HG02759 (cell line): ENCODE measurements at regions not wholly inside any gene's neighbourhood (a gene's known extent, or its start where the extent isn't known, plus 50 kb on each side); places are given as distances from the start of the nearest gene placed in this dataset.
"Not testable (repeated sequence)": the region's sequence is repeated elsewhere in the genome, so short reads cannot be mapped to it uniquely, and the experiment has no call there.

ENCODE experiments used
- ATAC-seq: cut with Tn5 transposase; IDR thresholded peaks from one replicate; pipeline ENCODE4 v1.9.1; 2021; ENCODE audit warnings: mild to moderate bottlenecking, moderate library complexity; ENCODE audit not compliant: unreplicated experiment

DNA sequence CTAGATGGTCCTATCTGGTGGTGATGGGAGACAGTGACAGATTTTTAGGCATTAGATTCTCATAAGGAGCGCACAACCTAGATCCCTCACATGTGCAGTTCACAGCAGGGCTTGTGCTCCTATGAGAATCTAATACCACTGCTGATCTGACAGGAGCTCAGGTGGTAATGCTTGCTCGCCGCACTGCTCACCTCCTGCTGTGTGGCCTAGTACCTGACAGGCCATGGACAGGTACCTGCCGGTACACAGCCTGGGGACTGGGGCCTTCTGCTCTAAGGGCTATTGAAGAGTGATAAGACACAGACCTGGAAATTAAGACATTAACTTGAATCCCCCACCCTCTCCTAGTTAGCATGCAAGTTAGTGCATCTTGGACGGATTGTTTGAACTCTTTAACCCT lies 64.4 kb downstream of the KLRB1 start:
- not testable (repeated sequence) for ATAC-seq

DNA sequence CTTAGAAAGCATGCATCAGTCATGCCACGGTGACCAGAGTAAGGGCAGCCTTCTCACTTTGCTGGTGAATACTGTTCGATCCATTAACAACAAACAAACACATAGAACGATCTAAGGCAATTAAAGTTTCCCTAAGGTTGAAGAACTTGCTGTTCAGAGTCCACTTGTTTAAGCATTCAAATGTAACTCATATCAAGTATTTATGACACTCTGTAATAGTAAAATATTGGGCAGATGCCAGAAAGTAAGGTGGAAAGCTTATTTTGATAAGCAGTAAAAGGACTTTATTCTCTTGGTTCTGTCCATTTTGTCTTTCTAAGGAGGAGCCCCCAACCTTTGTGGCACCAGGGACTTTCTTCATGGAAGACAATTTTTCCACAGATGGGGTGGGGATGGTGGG lies 64.9 kb downstream of the KLRB1 start:
- not testable (repeated sequence) for ATAC-seq

DNA sequence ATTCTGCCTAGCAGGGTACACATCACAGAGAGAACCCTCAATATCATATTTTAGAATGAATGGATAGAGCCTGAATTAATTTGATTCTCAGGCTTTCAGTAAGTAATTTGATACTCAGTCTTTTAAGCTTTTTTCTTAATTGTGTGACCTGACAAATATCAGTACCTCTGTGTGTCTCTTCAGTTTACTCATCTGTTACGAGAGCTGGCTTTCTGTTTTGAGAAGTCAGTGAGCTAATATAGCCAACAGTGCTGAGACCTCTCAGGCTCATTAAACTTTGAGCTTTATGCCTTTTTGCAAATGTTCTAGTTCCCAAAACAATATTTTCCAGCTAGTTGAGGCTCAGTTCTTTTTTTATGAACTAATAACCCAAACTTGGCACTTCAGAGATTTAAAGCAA lies 91.8 kb downstream of the KLRB1 start:
- not testable (repeated sequence) for ATAC-seq

DNA sequence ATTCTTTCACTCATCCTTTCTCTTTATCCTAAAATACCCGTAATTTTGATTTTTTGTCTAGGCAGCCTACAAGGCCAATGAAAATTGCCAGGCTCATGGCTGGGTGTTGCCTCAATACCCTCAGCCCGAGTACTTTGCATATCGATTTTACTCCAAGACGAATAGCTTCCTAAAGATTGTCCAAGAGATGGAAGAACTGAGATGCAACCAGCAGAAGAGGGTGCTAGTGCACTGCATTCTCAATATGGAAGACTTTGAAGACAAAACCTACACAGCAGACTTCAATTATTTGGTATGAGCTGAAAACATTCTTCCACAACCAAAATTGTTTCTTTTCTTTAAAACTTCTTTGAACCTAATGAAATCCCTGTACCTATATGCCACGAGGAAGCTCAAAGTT lies 95.0 kb downstream of the KLRB1 start:
- not testable (repeated sequence) for ATAC-seq

DNA sequence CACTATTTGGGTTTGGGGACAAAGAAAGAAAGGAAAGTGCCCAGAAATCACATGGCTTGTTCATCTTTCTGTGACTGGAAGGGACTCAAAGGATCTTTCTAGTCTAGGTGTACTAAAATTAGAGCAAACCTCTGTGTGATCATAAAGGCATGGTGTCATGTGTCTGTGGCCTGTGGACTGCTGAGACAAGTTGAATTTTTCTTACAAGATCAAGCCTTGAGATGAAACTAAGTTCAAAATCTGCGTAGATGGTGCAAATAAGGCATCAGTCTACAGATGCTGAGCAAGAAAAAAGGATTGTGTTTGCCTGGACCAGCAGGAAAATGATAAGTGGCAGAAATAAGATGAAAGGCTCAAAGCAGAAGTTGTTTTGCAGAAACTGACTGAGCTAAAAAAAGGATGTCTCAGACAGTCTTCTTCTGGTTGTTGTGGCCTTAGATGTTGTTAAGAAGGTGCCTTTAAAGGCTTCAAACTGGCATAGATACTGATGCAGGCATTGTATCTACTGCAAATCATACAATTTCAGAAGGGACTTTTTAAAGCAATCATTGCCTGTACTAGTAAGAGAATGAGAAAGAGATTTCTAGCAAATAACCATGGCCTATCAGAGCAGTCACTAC lies 97.2 kb downstream of the KLRB1 start:
- not testable (repeated sequence) for ATAC-seq

DNA sequence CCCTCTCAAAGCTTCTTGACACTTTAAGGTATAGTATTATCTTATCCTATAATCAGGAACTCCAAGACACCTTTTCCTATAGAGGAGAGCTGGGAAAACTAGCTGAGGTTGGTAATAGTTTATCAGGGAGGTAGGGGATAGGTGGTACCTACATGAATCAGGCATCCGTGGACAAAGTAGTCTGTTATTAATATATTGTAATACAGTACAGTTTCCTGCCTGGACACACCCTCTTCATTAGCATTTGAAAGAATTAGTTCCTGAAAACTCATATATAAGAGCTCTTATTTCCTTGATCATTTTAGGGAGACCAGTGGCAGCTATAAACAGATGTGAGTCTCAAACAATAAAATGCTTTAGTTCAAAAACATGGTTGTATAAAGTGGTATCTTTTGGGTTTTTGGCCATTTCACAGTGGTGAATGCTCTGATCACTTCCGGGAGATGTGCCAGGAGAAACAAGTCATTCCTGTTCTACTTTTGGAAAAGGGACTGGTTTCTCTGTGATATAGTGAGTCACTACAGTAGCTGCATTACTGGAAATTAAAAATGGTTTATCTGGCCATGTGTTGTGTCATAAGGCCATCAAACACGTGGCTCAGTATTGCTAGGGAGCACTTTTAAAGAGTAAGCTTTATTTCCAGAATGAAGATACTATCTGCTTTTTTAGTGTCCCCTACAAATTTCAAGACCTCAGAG lies 98.1 kb downstream of the KLRB1 start:
- ATAC-seq, result no peak

DNA sequence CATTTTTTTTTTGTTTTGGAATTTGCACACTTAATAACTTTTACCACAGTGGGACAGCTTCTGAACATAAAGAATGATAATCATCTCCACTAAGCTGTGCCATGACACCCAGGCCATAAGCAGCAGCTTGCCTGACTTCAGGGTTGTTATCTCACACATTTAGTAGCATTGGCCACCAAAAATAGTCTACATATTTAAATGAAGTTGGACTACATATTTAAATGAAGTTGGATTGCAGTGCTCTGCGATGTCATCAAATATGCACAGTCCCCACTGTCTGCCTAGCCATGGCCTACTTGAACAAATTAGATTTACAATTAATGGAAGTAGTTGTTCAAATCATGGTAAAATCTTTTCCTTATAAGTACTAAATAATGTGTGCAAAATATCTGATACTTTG lies 101.0 kb downstream of the KLRB1 start:
- ATAC-seq, result no peak

DNA sequence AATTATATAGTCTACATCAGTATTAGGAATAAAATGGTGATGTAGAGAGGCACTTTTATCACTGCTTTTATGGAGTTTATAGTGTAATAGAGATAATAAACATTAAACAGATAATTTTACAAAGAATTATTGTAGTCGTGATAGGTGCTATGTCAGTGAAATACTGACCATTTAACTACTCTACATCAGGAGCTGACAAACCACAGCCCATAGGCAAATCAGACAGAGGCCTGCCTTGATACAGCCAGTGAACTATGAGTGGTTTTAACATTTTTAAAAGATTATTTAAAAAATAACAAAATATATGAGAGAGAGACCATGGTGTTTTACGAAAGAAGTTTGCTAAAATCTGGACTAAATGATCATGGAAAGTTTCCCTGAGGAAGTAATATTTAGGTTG lies 104.3 kb downstream of the KLRB1 start:
- not testable (repeated sequence) for ATAC-seq

DNA sequence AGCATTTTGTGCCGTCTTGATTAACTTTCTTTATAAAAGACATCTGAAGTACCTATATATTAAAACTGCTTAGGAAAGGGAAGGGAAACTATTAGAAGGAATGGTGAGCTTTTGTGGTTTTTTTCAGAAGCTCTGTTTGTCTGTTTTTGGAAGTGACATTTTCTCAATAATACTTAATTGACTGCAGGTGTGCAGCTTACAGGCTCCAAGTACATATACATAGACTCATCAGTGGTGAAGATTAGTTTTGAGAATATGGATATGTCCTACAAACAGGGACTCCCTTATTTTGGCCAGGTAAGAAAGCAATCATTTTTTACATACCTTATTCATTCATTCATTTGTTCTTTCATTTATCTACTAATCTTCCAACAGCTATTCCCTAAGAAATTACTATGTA lies 104.9 kb downstream of the KLRB1 start:
- ATAC-seq, result not testable (repeated sequence)

DNA sequence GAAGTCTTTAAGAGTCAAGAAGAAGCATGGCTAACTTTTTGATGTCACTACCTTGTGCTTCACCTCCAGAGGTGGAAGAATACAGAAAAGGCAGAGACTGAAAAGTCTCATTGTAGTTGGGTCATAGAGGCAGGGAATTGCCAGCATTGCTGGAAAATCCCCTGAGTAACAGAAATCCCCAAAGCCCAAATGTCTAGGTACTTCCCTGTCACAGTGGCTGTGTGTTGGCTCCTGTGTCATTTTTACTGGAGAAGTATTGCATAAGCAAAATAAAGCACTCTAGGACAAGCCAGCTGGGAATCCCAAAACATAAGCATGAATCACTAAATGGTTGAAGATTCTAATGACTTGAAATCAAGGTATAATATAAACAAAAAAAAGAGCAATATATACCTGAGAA lies 114.4 kb downstream of the KLRB1 start:
- not testable (repeated sequence) for ATAC-seq

DNA sequence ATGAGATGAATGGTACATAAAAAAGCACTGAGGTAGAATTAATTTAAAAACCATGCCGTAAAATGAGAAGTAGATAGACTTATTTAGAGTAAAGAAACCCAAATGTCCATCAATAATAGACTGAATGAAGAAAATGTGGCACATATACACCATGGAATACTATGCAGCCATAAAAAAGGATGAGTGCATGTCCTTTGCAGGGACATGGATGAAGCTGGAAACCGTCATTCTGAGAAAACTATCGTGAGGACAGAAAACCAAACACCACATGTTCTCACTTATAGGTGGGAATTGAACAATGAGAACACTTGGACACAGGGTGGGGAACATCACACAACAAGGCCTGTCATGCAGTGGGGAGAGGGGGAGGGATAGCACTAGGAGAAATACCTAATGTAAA lies 126.4 kb downstream of the KLRB1 start:
- not testable (repeated sequence) for ATAC-seq

DNA sequence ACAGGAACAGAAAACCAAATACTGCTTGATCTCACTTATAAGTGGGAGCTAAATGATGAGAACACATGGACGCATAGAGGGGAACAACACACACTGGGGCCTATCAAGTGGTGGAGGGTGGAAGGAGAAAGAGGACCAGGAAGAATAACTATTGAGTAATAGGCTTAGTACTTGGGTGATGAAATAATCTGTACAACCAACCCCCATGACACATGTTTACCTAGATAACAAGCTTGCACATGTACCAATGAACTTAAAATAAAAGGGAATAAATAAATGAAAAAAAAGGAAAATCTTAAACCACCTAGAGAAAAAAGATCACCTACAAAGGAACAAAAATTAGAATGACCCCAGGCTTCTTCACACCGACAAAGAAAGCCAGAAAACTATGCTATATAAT lies 133.5 kb downstream of the KLRB1 start:
- ATAC-seq, result not testable (repeated sequence)

DNA sequence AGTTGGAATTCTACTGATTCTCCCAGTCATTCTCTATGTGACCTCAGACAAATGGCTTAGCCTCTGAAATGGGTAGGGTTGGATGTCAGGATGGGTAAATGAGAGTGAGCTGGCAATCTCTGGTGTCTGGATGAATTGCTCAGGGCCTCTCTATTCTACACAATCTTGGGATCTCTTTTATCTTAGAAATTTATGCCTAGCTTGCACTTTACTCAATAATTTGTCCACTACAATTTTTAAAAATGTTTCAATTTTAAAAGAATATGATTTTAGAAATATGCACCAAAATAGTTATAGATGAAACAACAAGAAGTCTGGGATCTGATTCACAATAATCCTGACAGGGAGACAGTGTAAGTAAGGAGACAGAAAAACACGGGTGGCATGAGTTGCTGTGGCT lies 134.1 kb downstream of the KLRB1 start:
- ATAC-seq, result not testable (repeated sequence)

DNA sequence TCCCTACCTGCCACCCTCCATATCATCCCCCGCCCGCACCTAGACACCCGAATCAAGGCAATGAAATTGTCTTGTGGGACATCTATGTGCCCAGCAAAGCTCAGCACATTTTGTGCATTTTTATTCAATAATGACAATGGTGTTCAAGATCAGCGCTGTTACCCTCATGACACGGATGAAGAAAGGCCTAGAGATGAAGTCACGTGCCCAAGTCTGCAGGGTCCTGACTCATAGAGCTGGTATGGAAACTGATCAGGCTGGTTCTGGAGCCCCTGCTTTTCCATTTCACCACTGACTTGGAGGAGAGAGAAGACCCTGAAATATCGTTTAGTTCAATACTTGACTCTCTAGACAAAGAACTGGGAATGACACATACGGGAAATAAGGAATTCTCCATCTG lies 136.2 kb downstream of the KLRB1 start:
- not testable (repeated sequence) for ATAC-seq

DNA sequence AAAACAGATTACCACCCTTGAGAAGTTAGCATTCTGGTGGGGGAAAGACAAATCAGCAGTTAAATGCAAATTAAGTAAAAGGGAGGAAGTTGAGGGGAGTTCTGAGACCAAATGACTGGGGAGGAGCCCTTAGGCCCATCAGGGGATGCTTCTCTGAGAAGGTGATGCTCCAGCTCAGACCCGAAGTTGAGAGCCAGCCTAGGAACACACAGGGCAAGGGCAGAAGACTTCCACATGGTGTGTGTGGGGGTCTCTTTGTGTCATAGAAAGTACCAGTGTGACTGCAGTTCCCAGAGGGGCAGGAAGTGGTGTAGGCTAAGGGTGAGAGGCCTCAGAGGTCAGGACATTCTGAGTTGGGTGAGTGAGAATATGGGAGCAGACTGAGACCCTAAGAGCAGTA lies 137.3 kb downstream of the KLRB1 start:
- not testable (repeated sequence) for ATAC-seq

DNA sequence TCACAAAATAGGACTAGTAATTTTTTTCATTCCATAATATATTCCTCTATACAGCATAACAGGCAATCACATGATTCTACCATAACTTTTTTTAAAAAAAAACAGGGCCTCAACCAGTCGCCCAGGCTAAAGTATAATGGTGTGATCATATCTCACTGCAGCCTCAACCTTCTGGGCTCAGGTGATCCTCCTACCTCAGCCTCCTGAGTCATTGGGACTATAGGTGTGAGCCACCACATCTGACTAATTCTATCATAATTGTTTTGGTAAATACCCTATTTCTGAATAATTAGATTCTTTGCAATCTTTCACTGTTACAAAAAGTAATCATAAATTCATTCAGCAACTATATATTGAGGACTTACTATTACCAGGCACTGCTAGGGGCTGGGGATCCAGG lies 137.8 kb downstream of the KLRB1 start:
- ATAC-seq, result not testable (repeated sequence)

DNA sequence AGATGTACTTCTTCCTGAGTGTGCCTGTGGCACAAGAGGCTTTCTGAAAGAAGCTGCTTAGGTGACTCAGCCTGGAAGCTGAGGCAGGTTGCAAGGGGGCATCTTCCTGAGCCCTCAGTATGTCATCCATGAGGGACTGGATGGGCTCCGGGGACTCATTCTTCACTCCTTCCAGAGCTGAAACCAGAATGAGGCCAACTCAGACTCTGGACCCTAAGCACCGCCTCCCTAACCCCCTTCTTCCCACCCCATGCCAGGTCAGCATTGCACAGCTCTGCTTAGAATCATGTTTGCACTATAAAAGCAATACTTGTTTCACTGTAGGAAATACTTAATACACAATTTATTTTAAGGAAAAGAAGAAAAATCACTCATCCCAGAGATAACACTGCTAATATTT lies 138.3 kb downstream of the KLRB1 start:
- not testable (repeated sequence) for ATAC-seq

DNA sequence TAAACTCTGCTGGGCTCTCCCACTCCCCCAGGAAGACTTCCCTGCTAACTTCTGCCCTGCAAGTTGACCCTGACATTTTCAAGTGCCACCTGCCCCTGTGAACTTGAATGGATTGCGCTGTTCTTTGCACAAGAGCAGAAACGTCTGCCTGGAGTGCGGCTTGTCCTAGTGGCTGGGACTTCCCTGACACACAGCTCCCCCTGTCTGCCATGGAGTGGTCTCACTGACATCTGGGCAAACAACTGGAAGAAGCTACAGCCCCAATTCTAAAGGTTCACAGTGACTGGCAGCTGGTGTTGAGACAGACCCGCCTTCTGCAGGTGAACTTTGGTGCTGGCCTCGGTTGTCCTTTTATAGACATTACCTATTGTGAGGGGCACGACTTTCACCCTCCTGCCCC lies 138.7 kb downstream of the KLRB1 start:
- ATAC-seq, result not testable (repeated sequence)

DNA sequence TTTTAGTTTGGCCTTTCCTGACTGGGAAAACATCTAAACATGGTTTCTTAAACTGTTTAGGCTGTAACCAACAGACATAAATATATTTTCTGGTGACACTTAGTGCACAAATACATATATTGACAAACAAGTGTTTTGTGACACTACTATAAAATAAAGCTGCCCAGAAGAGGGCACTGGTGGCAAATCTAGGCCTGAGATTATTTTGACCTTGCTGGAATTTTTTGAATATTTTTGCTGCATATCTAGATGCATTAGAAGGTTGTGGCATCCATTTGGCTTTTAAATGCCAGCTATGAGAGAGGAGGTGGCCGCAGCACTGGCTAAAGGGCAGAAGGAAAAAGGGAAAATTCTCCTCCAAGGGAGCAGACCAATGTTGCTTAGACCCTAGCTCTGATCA lies 139.6 kb downstream of the KLRB1 start:
- ATAC-seq, result not testable (repeated sequence)

DNA sequence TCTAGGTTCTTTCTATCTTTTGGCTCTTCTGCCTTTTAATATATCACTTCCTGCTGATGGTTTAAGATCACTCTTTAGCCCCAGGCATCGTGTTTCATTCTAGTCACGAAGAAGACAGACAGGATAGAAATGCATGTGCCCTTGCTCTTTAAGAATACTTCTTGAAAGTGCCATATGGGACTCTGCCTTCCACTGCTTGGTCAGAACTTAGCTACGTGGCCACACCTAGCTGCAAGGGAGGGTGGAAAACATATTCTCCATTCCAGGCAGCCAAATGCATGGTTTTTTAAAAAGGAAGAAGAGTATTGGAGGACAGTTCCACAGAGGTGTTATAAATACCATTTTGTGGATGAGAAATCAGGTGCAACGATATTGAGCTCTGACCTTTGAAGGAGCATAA lies 143.3 kb downstream of the KLRB1 start:
- ATAC-seq, result no peak

DNA sequence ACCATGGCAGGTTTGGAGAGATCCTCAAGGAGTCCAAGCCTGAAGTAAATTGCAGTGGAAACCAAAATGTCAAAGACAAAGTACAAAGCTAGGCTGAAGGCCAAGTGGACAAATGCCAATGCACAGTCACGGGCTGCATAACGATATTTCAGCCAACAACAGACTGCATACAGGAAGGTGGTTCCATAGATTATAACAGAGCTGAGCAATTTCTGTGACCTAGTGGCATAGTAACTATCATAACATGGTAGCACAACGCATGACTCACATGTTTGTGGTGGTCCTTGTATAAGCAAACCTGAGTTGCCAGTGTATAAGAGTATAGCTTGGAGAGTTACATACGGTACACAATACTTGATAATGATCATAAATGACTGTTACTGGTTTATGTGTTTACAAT lies 152.2 kb downstream of the KLRB1 start:
- ATAC-seq, result not testable (repeated sequence)

DNA sequence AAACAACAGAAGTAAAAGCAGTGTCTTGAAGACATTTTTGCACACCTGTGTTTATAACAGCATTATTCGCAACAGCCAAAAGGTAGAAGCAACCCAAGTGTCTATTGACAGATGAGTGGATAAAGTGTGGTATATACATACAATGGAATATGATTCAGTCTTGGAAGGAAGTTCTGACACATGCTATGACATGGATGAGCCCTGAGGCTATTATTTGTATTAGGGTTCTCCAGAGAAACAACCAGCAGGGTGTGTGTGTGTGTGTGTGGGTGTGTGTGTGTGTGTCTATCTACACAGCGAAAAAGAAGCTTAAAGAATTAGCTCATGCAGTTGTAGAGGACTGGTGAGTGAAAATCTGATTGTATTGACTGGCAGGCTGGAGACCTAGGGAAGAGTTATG lies 153.7 kb downstream of the KLRB1 start:
- not testable (repeated sequence) for ATAC-seq

DNA sequence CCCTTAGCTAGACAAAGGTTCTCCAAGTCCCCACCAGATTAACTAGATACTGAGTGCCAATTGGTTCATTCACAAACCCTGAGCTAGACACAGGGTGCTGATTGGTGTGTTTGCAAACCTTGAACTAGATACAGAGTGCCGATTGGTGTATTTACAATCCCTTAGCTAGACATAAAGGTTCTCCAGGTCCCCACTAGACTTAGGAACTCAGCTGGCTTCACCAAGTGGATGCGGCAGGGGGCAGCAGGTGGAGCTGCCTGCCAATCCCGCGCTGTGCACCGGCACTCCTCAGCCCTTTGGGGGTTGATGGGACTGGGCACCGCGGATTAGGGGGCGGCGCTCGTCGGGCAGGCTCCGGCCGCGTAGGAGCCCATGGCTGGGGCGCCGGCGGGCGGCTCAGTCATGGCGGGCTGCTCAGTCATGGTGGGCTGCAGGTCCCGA lies 157.6 kb downstream of the KLRB1 start:
- not testable (repeated sequence) for ATAC-seq
